BLaER1 treated with 17β-estradiol and CSF1 and Interleukin-3, amounts not matched to agents 10 nM and 100 nM (cell line): ENCODE measurements at regions not wholly inside any gene's neighbourhood (a gene's known extent, or its start where the extent isn't known, plus 50 kb on each side); places are given as distances from the start of the nearest gene placed in this dataset.

Source experiments
- H3K27ac ChIP-seq, 11 experiments: shearing (Covaris generic); formaldehyde crosslinking; 2 replicates each; pipeline ENCODE4 v1.8.1; 2022
- H3K27me3 ChIP-seq, 11 experiments: shearing (Covaris generic); formaldehyde crosslinking; 2 replicates each; pipeline ENCODE4 v1.8.1; 2022
- H3K36me3 ChIP-seq, 11 experiments: shearing (Covaris generic); formaldehyde crosslinking; 2 replicates each; pipeline ENCODE4 v1.8.1; 2022
- H3K4me1 ChIP-seq, 10 experiments: shearing (Covaris generic); formaldehyde crosslinking; 2 replicates each; pipeline ENCODE4 v1.8.1; 2022
- H3K4me2 ChIP-seq, 11 experiments: shearing (Covaris generic); formaldehyde crosslinking; 2 replicates each; pipeline ENCODE4 v1.8.1; 2022
- H3K4me3 ChIP-seq, 10 experiments: shearing (Covaris generic); formaldehyde crosslinking; 2 replicates each; pipeline ENCODE4 v1.8.1; 2022
- H3K9ac ChIP-seq, 11 experiments: shearing (Covaris generic); formaldehyde crosslinking; 2 replicates each; pipeline ENCODE4 v1.8.1; 2022
- H3K9me3 ChIP-seq, 11 experiments: shearing (Covaris generic); formaldehyde crosslinking; replicated peaks in 1 of 11; 2 replicates each; pipeline ENCODE4 v1.8.1; 2022
- H4K20me1 ChIP-seq, 11 experiments: shearing (Covaris generic); formaldehyde crosslinking; 2 replicates each; pipeline ENCODE4 v1.8.1; 2022
- Cebpa-rat ChIP-seq, 11 experiments: shearing (Covaris generic); IDR thresholded peaks; 2 replicates each; pipeline ENCODE4 v1.8.1; 2022

DNA sequence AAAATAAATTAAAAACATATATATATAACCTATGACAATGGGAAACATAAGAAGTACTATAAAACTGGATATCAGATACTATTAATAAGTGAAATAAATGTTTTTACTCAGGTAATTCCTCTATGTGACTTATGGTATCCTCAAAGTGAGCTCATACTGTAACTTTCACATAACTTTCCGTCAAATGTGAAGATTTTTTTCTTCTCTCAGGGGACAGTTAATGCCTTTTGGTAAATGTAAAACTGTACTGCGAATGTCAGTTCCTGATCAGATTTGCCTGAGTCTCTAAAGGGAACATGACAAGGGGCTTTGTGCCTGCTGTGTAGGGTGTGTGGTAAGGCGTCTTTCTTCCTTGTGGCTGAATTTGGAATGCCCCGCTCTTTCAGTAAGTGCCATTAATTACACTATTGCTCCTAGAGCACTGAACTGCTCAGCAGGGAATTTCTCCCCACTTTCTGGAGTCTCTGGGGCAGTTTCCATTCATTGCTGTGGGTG lies 271.8 kb downstream of the PRL start:
- peaks cover 78 to 94% (median 83%) of the 10 kb centered on the region in 10 experiments for H3K4me1 ChIP-seq
- peak overlapping the region; percentile 85 to 99 (median 92) for H3K4me2 ChIP-seq
- no peaks in the 10 kb centered on the region for H4K20me1 ChIP-seq
- H3K27me3 ChIP-seq = no peaks in the 10 kb centered on the region
- H3K9ac ChIP-seq = peak overlapping the region; percentile 71 to 93 (median 83)
- peaks cover 9 to 16% (median 14%) of the 10 kb centered on the region in 11 experiments for H3K9me3 ChIP-seq
- H3K36me3 ChIP-seq = peaks cover 0 to 30% (median 20%) of the 10 kb centered on the region in 11 experiments; a peak in 17 of 22 replicates
- peak overlapping the region; percentile 64 to 98 (median 94) for H3K27ac ChIP-seq
- H3K4me3 ChIP-seq = peak overlapping the region; percentile 34 to 71 (median 57); a peak in 19 of 20 replicates
- TF ChIP-seq Cebpa-rat (IDR thresholded peaks at IDR 0.05) = no peak

DNA sequence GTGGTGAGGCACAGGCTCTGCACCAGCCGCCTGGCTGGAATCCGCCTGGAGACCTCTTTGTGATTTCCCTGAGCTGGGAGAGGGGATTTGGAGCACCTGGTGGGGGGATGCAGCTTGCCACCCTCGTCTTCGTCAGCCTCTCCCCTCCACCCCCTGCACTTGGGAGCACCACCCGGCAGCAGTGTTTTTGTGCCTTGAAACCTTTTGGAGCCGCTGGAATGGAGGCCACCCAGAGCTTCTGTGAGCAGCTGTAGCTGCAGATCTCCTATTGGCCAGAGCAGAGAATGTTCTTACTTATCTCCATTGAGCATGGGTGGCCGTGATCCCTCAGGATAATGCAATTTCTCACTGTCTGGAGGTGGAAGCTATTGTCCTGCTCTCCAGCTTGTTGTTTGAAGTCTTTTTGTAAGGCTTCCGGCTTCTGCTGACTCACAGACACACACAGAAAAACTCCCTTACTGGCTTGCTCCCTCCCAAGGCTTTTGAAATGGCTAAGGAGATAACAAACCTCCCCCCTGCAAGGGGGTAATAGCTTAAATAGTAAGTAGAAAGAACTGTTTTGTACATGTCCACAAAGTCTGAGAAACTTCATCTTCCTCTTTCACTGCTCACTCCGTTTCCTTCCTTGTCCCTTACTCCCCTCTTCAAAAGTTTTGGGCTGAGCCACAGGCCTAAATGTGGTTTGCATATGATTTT lies 271.2 kb downstream of the PRL start:
- Histone ChIP-seq H3K36me3 (peaks cover 0 to 30% (median 20%) of the 10 kb centered on the region in 11 experiments; a peak in 17 of 22 replicates), H3K4me1 (peaks cover 72 to 92% (median 77%) of the 10 kb centered on the region in 10 experiments), H3K27ac (peak overlapping the region; percentile 64 to 98 (median 94))

DNA sequence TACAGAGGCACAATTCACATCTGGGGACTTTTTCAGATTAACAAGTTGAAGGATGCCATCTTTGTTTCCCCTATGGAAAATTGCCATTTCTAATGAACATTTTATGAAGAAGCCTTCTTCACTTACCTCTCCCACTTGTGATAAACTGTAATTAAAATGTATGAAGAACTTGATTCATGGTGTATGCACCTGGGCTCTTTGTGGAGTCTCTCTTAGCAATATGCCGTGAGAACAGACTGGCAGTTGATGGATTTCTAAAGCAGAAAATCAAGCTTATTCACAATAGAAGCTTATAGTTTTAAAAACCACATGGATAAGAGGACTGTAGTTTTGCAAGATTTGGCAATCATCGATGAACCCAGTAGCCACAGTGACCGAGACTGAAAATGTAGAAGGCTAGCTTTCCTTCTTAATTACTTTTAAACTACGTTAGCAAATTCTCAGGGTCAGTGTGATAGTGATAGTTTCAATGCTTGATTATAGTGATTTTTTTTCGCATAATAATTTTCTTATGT lies 270.6 kb downstream of the PRL start:
- TF ChIP-seq Cebpa-rat (IDR thresholded peaks at IDR 0.05) = no peak
- Histone ChIP-seq H3K4me1 (peaks cover 68 to 92% (median 71%) of the 10 kb centered on the region in 10 experiments), H3K9ac (peak overlapping the region in 10 of 11 experiments; percentile 73 to 93 (median 84); a peak in 20 of 22 replicates), H3K4me3 (peak overlapping the region in 7 of 10 experiments; percentile 34 to 71 (median 58); a peak in 9 of 20 replicates), H4K20me1 (no peaks in the 10 kb centered on the region), H3K4me2 (peak overlapping the region; percentile 85 to 99 (median 92)), H3K27ac (peak overlapping the region; percentile 64 to 98 (median 94); a peak in 21 of 22 replicates), H3K27me3 (no peaks in the 10 kb centered on the region), H3K9me3 (peaks cover 9 to 15% (median 13%) of the 10 kb centered on the region in 11 experiments), H3K36me3 (peaks cover 0 to 27% (median 18%) of the 10 kb centered on the region in 11 experiments; a peak in 17 of 22 replicates)

More for the DNA sequence above, 271.2 kb downstream of the PRL start:
- Histone ChIP-seq H3K9me3 (peaks cover 9 to 16% (median 14%) of the 10 kb centered on the region in 11 experiments), H3K9ac (peak overlapping the region; percentile 71 to 93 (median 83)), H3K4me2 (peak overlapping the region; percentile 85 to 99 (median 92)), H3K4me3 (peak overlapping the region; percentile 34 to 71 (median 57); a peak in 19 of 20 replicates), H4K20me1 (no peaks in the 10 kb centered on the region), H3K27me3 (no peaks in the 10 kb centered on the region)
- TF ChIP-seq Cebpa-rat (IDR thresholded peaks at IDR 0.05) = 0 out of 22 replicates have a peak, but pooled peaks of 1 of the 11 experiments have one; percentile 28

DNA sequence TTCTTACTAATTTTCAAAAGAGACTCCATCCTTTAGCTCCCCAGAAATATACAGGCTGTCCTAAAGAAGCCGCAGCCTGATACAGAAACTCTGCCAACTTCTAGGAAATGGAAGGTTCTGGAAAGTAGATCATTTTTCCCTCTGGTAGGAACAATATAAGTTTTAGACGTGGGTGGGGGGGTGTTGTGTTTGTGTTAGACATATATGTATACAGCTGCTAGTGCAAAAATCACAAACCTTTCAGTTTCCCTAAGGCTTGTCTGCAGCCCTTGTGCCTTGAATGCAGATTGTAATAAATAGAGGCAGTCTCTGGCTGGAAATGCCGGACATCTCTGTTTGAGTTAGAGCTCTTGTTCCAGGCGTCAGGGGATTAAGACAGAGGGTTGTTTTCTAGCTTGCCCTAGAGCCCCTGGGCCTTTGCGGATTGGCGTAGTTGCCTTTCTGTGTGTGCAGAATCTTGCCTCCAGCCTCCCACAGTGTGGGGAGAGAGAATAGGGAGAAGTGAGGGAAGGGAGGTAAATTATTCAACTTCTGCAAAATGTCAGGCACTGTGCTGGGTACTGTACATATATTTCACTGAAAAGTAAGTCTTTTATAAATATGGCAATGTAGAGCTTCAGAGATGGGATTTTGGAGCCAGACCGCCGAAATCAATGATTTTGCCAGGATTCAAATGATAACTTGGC lies 269.7 kb downstream of the PRL start:
- peaks cover 2 to 10% (median 5%) of the 10 kb centered on the region in 11 experiments; a peak in 21 of 22 replicates for H3K9me3 ChIP-seq
- H3K36me3 ChIP-seq = peaks cover 0 to 27% (median 14%) of the 10 kb centered on the region in 11 experiments; a peak in 17 of 22 replicates
- no peak for TF ChIP-seq Cebpa-rat (IDR thresholded peaks at IDR 0.05)
- no peaks in the 10 kb centered on the region for H3K27me3 ChIP-seq
- H3K4me1 ChIP-seq = peaks cover 68 to 87% (median 74%) of the 10 kb centered on the region in 10 experiments
- peak overlapping the region in 9 of 11 experiments; percentile 76 to 98 (median 94); a peak in 18 of 22 replicates for H3K27ac ChIP-seq
- H3K4me2 ChIP-seq = peak overlapping the region; percentile 85 to 99 (median 92)
- no peak overlapping the region for H3K4me3 ChIP-seq
- peak overlapping the region in 6 of 11 experiments; percentile 31 to 93 (median 85); a peak in 8 of 22 replicates for H3K9ac ChIP-seq
- no peaks in the 10 kb centered on the region for H4K20me1 ChIP-seq

DNA sequence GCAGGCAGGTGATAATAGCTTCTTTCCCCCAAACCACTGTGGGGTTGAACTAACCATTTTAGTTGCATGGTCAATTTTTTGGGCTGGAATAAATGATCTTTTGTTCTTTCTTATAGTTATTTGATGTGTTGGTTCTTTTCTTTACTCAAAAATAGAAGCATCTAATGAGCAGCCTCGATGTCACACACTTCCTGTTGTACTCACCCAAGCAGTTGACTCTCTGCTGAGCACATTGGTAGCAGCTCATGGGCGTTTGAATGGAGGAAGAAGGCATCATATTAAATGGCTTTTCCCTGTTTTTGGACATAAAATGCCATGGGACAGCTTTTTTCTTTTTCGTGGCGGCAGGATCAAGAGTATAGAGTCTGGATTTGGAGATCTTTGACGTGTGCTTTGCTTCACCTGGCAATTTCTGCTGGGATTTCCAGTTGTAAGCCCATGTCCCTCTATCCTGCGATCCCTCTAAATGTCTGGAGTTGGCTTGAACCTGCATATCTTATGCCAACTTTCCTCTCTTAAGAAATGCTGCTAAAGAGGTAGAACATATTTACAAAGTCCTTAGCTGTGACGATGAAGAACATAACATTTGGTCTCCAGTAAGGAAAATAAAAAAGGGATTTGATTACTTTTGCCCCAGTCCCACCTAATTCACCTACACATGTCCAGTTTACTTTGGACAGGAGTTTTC lies 268.3 kb downstream of the PRL start:
- H3K9me3 ChIP-seq = peaks cover 0 to 16% (median 8%) of the 10 kb centered on the region in 11 experiments; a peak in 11 of 22 replicates

DNA sequence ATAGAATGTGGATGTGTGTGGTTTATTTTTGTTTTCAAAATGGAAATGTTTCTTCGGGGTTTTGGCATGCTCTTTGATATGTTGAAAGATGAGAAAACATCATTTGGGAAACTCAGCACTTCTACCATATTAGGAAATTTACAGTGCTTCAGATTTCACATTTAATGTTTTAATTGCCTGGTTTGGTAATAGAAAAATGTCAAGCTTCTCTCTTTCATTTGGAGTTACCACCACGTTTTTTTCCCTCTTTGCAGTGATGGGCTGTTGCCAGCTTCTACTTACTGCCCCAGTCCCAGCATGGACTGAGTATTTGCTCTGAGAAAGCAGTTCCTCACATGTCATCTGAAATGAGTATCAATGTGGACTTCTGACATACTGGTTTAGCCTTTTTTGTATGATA lies 267.7 kb downstream of the PRL start:
- Histone ChIP-seq H3K27ac (peak overlapping the region in 9 of 11 experiments; percentile 56 to 98 (median 88); a peak in 18 of 22 replicates), H3K4me1 (peaks cover 57 to 72% (median 67%) of the 10 kb centered on the region in 10 experiments), H3K36me3 (peaks cover 0 to 32% (median 22%) of the 10 kb centered on the region in 11 experiments; a peak in 14 of 22 replicates), H3K9ac (peak overlapping the region in 9 of 11 experiments; percentile 11 to 36 (median 29); a peak in 8 of 22 replicates), H4K20me1 (no peaks in the 10 kb centered on the region), H3K4me3 (no peak overlapping the region), H3K27me3 (no peaks in the 10 kb centered on the region), H3K9me3 (peaks cover 0 to 16% (median 8%) of the 10 kb centered on the region in 11 experiments; a peak in 11 of 22 replicates), H3K4me2 (peak overlapping the region; percentile 85 to 99 (median 92))
- no peak for TF ChIP-seq Cebpa-rat (IDR thresholded peaks at IDR 0.05)

More for the DNA sequence above, 268.3 kb downstream of the PRL start:
- H3K4me1 ChIP-seq = peaks cover 63 to 78% (median 73%) of the 10 kb centered on the region in 10 experiments
- peak overlapping the region in 10 of 11 experiments; percentile 25 to 98 (median 82); a peak in 19 of 22 replicates for H3K27ac ChIP-seq
- peak overlapping the region in 7 of 11 experiments; percentile 11 to 36 (median 29); a peak in 8 of 22 replicates for H3K9ac ChIP-seq
- peak overlapping the region; percentile 85 to 99 (median 92) for H3K4me2 ChIP-seq
- no peak for TF ChIP-seq Cebpa-rat (IDR thresholded peaks at IDR 0.05)
- peak overlapping the region in 1 of 10 experiments; percentile 8; a peak in 1 of 20 replicates for H3K4me3 ChIP-seq
- H4K20me1 ChIP-seq = no peaks in the 10 kb centered on the region
- peaks cover 0 to 27% (median 22%) of the 10 kb centered on the region in 11 experiments; a peak in 14 of 22 replicates for H3K36me3 ChIP-seq
- no peaks in the 10 kb centered on the region for H3K27me3 ChIP-seq

DNA sequence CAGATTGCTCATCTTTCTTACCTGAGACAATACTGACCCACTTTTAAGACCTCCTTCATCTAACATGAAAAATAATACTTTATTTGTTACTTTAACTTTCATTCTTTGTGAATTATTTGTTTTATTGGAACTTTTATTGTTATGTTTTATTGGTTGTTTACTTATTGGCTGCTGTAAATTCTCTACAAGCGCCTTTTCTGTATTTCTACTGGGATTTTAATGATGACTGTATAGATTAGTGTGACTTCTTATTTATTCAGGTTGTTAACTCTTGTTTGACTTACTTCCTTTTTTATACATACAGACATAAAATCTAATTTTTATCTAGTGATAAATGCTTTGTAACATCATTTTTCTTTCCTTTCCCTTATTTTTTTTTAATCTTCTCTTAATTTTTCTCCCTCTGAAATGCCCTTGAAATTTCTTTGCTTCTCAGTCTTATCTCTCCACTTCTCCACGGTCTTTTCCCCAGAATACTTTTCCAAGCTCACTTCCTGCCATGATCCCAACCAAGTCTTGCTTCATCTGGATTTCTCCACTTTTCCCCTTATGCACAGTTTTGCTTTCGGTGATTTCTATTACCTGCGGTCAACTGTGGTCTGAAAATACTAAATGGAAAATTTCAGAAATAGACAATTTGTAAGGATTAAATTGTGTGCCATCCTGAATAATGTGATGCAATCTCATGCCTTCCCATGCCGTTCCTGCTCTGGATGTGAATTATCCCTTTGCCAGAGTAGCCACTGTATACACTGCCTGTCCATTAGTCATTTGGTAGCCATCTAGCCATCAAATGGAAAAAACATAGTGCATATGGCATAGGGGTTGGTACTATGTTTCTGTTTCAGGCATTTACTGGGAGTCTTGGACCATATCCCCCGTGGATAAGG lies 265.9 kb downstream of the PRL start:
- H3K27me3 ChIP-seq = no peaks in the 10 kb centered on the region
- peak overlapping the region in 4 of 11 experiments; percentile 7 to 23 (median 18); a peak in 2 of 22 replicates for H3K4me2 ChIP-seq
- no peak overlapping the region for H3K4me3 ChIP-seq
- H3K9ac ChIP-seq = no peak overlapping the region
- no peak overlapping the region; a peak in 1 of 22 replicates for H3K27ac ChIP-seq
- H3K9me3 ChIP-seq = peaks cover 0 to 16% (median 8%) of the 10 kb centered on the region in 11 experiments; a peak in 11 of 22 replicates
- H3K36me3 ChIP-seq = peaks cover 0 to 33% (median 22%) of the 10 kb centered on the region in 11 experiments; a peak in 14 of 22 replicates
- H3K4me1 ChIP-seq = peaks cover 49 to 65% (median 56%) of the 10 kb centered on the region in 10 experiments
- TF ChIP-seq Cebpa-rat (IDR thresholded peaks at IDR 0.05) = no peak
- no peaks in the 10 kb centered on the region for H4K20me1 ChIP-seq
